Myocyte (in vitro differentiated cells): ENCODE measurements at regions not wholly inside any gene's neighbourhood (a gene's known extent, or its start where the extent isn't known, plus 50 kb on each side); places are given as distances from the start of the nearest gene placed in this dataset.
"Not testable (repeated sequence)": the region's sequence is repeated elsewhere in the genome, so short reads cannot be mapped to it uniquely, and the experiment has no call there.

Source experiments
- DNase-seq: peaks from one replicate; pipeline ENCODE4 v3.0.0-alpha.2; 2012; ENCODE audit warnings: low read depth

DNA sequence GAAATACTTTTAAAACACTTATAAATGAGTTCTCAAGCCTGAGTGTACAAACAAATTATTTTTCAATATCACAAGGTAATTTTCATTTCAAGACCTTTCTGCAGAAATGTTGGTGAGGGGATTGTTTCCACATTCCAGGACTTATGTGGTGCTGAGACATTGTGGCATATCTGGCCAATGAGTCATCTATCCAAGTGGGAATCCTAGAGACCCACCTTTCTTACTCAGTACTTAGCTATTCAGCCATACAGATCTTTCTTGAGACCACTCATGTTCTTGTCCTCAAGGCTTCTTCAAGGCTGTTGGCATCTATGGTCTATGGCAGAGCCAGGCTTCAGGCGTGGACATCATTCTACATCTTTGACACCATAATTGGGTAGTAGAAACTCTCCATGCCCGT lies 225.4 kb downstream of the DKK1 start:
- peak; percentile 27 for DNase-seq

DNA sequence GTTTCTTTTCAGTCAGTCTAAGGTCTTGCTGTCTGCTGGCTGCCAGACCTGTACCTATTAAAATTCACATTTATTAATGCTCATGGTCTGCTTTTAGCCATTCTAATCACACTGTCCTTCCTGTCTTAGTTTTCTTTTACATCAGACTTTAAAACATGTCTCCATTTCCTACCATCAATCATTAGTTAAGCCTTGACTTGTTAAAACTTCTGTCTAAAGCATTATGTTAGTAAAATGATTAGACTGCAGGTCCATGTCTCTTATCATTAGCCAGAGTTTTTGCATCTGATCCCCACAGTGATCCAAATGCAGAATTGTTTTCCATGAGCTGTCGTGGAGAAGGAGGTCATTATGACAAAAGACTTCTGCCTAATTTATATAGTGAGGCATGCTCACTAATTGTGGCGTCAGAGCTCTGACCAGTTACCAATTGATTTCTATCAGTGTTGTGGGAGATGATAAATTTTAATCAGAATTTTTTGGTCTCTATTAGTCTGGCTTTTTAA lies 226.5 kb downstream of the DKK1 start:
- DNase-seq: no peak

DNA sequence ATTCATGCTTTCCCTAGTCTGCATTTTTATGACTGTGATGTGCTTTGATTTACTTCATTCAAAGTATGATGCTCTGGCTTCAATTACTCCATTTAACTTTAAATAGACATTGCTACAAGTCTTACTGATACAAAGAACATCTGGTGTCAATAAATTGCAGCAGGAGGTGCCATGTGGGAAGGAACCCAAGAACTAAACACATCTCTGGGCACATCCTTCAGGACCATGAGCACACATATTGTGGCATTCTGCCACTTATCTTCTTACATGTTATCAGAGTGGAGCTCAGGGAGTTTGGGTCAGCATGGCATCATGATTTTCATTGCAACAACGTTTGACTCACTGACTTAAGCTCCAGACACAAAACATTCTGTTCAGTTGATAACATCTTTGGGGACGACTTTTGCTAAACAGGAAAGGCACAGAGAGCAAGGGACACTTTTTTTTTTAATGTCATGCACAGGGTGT lies 227.0 kb downstream of the DKK1 start:
- DNase-seq: no peak

DNA sequence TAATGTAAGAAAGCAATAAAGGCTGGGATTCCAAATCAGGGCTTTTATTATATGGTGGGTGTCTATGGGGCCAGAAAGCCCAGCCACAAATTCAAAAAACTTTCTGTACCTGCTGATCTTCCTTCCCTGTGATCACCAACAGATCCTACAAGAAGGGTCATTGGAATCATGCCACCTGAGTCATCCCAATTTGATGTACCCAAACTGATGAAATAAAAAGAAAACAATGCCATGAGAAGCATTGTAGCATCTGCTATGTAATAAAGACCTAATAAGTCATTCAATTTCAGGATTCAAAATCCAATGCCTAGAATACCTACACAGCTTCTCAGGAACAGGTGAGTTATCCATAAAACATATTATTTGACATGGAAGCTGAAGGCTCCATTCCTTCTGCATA lies 228.8 kb downstream of the DKK1 start:
- DNase-seq: no peak

DNA sequence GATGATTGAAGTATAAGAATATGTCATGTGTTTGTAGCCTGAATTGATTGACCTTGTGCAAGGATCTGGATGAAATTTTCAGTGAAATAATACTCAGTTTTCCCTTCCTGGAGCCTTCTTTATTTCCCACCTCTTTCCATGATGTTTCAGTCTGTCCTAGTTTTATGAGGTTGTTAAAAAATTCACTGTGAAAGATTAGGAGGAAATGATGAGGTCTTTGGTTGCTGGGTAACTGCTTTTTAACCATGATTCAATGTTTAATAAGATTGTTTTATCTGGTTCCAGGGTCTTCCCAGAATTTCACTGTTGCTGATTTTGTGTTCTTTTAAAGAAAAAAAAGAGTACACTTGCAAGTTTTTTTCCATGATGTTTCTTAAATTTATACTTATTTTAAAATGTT lies 221.5 kb downstream of the MBL2 start:
- no peak for DNase-seq

DNA sequence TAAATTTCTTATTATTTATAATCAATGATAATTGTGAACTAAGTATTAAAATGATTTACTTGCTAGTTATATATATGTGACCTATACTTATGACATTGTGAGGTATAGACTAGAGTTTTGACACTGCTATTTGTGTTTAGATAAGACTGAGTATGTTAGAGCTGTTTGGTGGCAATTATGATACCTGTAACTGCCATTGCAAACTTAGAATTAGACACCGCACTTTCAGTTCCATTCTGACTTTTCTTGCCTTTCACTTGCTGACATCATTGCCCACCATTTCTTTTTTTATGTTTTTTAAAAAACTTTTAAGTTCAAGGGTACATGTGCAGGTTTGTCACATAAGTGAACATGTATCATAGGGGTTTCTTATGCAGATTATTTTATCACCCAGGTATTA lies 214.5 kb downstream of the MBL2 start:
- no peak for DNase-seq

DNA sequence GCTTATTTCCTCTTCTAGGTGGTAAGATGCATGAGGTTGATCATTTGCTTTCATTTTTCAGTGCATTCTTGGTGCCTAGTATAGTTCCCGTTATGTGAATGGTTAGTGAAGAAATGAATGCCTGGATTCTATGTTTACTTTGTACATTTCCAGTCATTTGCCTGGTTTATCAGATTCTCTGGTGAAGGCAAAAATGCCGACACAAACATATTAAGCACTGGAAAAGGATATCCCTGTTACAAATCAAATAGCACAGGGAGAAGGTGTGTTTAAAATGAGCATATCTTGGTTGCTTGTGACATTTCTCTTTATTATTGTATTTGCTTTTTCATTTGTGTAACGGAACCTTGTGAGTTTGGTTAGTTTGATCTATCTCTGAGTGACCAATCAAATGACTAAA lies 211.3 kb downstream of the MBL2 start:
- DNase-seq: no peak

DNA sequence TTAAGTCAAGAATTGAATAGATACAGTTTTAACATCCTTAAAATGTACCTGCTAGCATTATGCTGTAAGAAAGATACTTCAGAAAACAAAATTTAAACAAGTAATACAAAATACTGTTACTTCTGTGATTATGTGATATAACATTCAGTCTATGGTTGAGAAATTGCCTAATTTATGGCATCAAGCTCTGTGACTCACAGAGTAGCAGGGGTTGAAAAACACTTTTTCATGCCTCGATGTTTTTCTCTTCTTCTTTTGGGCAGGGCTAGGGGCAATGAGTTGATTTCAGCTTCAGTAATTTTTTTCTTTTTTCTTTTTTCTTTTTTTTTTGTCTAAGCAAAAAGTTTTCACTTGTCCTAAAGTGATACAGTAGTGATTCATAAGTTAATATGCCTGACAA lies 209.2 kb downstream of the MBL2 start:
- no peak for DNase-seq

DNA sequence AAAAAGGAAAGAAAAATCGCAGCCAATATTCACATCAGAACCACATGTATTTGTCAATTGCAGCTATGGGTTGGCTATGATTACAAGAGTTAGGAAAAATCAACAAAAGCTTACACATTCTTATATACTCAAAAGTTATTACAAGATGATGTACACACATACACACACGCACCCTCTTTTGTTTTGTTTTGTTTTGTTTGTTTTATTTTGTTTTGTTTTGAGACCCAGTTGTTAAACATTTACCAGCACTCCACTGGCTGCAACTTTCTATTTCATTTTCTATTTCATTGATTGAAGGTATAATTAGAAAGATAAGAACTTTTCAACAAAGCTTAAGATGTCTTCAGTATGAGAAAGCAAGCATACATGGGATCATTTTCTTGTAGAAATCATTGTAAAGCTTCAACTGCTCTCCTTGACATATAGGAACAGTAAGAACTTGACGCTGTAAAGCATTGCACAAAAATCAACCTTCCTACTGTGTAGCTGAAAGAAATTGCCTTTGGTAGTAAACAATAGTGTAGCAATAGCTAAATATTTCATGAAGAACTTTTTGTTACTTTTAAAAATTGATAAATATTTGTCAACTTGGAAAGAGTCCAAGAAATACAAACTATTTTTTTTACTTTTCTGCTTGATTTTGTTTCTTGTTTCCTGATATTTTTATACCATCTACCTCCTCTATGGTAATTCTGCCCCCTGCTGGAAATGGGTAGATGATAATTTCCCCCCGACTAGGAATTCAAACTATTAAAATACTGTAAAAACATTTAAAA lies 205.9 kb downstream of the MBL2 start:
- peak; percentile 72 for DNase-seq

DNA sequence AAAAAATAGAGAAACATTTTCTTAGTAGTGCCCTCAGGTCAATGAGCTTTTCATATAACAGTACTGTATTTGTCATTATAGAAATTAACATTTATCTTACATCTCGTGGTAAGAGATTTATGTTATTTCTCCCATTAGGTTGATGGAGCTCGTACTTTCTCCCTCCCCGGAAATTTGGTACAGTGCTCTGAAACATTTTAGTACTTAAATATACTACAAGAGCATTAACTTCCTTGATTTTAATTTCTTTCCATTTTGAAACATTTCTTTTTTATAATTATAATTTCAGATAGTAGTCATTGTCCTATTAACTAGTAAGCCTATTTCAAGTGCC lies 205.4 kb downstream of the MBL2 start:
- DNase-seq: no peak

DNA sequence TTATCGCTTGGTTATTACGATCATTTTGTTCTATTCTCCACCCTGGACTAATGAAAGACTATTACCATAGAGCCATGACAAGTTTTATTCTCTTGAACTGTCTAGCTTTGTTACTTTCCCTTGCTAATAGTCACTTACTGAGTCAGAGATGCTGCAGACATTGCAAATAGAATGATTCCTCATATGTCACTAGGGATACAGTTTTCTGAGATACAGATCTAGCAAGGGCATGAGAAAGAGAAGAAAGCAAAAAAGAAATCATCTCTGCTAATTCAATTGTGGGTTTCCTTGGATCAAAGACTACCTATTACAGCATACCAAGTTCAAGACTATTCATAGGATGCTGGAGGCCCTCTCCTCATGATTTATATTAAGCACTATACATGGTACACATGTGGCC lies 204.3 kb downstream of the MBL2 start:
- DNase-seq: no peak

DNA sequence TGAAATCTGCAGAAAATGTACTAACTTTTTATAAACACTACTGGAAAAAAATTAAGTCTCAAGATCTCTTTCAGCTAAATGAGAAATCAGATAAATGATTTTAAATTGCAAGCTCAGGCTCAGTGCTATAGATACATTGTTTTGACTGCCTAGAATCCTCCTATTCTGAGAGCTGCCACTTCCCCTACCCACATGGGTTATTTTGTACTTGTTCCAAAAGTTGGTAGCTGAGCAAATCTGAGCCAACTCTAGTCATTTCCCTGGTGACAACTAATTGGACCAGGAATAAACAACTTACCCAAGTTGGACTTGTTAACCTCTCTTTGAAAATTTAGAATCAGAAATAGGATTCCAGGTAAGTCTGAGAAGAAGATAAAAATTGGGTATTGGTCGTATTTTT lies 202.1 kb downstream of the MBL2 start:
- DNase-seq: peak; percentile 9

DNA sequence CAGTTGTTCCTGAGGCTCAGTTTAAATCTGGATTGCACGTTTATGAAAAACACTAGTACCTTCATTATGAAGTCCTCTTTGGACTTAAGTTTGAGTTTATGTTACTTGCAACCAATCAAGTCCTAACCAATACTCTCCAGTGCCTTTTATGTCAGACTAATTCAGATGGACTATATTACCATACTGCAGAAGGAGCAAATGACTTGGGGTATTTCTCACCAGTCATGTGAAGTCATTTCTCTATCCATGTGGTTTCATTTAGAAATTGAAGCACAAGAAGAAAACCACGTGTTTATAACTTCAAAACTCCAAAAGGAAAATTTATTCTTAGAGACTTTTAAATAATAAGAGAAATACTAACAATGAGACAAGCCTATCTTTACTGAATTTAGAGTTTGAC lies 201.6 kb downstream of the MBL2 start:
- DNase-seq: peak; percentile 9

DNA sequence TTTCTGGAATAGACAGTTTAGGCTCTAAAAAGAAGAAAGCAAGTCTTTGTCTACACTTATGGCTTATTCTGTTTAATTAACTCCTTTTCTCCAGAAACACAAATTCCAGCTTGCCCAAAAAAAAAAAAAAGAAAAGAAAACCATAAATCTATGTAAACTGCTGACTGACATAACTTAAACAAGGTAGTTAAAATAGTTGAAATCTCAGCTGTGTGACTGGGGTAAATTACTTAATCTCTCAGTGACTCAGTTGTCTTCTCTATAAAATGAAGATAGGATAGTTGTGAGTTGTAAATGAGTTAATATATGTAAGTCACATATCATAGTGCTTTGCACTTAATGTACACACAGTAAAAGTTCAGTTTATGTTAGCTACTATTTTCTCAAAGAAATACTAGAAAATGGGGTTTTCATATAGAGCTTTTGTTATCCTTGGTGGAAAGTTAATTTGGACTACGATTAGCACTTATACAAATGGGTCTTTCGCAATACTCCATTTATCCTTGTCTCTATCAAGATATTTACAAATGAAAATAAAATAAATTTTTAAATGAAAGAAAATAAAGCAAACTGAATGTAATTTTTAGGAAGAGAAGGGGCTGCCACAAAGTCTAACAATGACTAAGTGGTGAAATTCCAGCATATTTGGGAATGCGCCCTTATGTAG lies 200.9 kb downstream of the MBL2 start:
- DNase-seq: no peak

DNA sequence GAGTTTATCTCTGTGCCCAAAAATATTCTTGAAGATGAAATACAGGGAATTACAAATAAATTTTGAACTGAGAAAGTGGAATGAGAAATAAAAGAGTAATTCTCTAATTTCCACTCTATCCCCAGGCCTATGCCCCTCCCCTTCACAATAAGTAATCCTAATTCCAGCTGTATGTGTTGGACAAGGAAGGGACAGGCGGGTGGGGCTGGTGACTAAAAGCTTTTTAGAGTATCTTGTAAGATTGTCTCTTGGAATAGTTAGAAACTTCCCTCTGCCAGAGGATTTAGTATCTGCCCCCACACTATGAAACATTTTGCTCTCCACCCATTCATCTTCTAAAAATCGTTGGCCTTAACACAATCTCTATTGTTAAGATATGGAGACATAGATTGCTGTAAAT lies 199.2 kb downstream of the MBL2 start:
- no peak for DNase-seq

DNA sequence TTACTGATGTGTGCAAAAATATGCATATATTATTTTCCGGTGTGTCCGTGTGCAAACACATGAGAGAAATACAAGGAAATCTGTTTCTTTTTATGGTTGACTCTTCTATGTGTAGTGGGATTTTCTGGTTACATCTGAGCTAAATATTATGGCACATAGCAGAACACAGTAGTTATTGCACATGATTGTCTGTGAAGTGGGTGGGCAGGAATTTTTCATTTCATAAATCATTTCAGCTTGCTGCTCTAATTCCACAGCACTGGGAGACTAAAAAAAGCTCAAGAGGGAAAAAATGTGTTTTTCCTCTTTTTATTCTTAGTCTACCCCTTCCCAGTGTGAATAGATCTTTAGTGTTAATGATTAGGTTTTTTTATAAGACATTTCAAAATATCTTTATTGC lies 197.9 kb downstream of the MBL2 start:
- DNase-seq: no peak

DNA sequence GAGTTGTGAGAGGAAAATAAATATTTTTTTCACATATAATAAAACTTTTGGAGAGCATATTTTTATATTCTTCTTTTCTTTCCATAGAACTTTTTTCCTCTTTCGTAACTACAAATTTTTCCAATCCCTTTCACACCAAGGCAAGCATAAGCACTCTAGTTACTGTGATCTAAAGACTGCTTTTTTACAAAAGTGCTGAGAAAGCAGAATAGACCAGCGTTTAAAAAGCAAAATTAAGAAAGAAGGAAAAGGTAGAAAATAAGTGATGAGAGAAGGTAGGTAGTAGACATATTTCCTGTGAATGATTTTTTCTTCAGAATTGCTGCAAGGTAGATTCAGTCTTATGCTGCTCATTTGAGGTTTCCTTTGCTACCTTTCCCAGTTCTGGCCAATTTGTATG lies 195.5 kb downstream of the MBL2 start:
- DNase-seq: no peak

DNA sequence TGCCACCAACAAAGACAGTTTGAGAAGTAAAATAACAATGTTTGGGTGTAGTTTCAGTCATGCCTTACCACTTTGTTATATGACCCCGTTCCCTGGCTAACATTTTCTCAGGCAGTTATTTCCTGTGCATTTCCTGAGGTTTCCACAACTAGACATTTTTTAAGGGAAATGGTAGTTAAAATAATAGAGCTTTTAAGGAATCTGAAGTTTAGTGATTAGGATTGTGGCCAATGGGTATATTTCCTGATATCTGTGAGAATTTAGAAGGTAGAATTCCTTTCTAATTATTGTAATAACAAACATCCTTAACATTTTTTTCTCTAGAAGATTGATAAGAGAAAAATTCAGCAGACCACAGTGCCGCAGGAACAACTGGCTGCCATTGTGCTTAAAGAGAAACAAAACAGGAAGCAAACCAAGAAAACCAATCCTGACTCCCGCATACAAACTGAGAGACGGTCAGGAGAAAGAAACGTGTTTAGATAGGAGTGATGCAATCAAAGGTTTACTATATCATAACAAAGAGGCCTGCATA lies 193.6 kb downstream of the MBL2 start:
- DNase-seq: peak; percentile 9

DNA sequence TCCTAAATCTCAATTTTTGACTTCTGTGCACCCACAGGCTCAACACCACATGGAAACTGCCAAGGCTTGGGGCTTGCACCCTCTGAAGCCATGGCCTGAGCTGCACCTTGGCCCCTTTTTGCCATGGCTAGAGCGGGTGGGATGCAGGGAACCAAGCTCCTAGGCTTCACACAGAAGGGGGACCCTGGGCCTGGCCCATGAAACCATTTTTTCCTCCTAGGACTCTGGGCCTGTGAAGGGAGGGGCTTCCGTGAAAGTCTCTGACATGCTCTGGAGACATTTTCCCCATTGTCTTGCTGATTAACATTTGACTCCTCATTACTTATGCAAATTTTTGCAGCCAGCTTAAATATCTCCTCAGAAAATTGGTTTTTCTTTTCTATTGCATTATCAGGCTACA lies 190.9 kb downstream of the MBL2 start:
- DNase-seq: not testable (repeated sequence)

DNA sequence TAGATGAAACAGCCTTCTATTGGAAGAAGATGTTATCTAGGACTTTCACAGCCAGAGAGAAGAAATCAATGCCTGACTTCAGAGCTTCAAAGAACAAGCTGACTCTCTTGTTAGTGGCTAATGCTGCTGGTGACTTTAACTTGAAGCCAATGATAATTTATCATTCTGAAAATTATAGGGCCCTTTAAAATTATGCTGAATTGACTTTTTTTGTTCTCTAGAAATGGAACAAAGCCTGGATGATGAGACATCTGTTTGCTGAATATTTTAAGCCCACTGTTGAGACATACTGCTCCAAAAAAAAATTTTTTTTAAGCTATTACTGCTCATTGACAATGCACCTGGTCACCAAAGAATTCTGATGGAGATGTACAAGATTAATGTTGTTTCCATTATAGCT lies 189.2 kb downstream of the MBL2 start:
- no peak for DNase-seq

DNA sequence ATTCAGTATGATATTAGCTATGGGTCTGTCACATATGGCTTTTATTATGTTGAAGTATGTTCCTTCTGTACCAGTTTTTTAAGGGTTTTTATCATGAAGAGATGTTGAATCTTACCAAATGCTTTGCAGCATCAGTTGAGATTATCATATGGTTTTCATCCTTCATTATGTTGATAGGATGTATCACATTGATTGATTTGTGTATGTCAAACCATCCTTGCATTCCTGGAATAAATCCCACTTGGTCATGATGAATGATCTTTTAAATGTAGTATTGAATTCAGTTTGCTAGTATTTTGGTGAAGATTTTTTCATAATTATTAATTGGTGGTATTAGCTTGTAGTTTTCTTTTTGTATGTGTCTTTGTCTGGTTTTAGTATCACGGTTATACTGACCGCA lies 185.9 kb downstream of the MBL2 start:
- no peak for DNase-seq

DNA sequence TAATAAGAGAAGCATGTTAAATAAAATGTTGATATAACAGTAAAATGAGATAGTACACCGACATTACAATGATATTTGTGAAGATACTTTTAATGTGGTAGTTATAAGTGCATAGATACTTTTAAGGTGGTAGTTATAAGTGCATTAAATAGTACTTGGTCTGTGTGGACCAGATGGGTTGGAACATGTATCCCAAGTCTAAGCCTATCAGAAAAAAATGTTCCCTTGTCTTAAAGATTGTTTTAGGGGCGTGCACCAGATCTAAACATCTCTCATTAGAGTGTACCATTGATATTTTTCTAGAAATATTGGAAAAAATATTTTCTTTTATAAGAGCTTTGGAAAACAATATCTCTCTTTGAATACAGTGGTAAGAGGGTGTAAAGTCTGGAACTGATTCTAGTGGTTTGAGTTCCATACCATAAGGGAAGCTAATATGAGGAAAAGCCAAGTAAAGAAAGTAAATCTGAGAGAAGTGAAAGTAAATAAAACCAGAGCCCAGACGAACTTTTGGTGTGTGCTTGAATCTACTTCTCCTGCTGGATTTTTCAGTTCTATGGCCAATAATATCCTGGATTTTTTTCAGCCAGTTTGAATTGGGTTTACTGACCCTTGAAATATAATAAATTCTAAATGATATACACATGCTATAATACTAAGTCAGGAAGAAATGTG lies 175.3 kb downstream of the MBL2 start:
- no peak for DNase-seq
